HG03045 (cell line): ENCODE measurements at regions not wholly inside any gene's neighbourhood (a gene's known extent, or its start where the extent isn't known, plus 50 kb on each side); places are given as distances from the start of the nearest gene placed in this dataset.

ENCODE experiments used
- ATAC-seq: cut with Tn5 transposase; IDR thresholded peaks from one replicate; pipeline ENCODE4 v1.9.1; 2021; ENCODE audit warnings: mild to moderate bottlenecking, moderate library complexity; ENCODE audit not compliant: unreplicated experiment

DNA sequence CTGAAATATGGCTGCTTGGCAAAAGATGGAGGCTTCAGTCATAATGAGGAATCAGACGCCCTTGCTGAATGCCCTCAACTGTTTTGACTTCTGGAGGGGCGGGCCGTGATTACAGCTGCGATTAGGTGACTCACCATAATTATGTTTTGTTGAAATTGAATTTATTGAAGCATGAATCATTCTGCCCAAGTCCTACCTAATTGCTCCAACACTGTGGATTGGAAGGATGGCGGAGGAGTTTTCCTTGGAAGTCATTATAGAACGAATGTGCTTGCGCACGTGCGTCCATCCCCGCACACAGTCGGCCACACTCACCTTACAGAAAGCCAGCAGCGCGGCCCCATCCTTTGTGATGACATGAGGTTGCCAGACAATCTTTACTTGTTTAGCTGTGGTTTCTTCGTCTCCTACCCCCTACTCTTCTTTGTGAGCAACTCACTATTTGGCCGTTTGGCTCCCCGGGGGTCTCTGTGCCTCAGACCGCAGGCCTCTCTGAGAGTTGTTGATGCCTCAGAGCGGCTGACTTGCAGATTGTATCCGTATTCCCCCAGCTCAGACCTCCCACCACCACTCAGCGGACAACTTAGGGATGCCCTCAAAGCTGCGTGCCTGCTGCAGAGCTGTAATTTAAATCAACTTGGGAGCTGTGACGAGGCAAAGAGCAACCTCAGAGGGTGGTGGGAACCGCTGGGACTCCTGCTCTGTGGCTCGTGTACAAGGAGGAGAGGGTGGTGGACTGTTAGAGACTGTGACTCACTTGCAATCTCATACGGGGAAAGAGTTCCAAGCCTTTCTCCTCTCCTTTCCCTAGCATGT lies 513.4 kb downstream of the TNS1 start:
- no peak for ATAC-seq

DNA sequence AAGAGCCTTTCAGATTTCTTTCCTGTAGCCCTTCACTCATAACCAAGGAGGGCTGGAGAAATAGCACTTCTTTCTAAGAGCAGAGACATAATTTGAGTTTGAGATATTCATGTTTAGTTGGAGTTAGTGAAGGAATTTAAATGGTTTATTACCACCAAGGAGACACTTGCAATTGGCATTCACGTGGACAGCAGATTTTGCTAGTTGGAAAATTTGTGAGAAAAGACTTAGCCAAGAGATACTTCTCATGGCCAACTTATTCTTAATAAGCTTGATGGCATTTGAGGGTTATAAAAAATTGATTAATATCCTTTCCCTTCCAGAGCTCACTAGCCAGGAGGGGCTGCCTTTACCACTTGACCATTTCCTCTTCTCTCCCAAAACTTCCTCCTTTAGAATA lies 518.7 kb downstream of the TNS1 start:
- no peak for ATAC-seq

DNA sequence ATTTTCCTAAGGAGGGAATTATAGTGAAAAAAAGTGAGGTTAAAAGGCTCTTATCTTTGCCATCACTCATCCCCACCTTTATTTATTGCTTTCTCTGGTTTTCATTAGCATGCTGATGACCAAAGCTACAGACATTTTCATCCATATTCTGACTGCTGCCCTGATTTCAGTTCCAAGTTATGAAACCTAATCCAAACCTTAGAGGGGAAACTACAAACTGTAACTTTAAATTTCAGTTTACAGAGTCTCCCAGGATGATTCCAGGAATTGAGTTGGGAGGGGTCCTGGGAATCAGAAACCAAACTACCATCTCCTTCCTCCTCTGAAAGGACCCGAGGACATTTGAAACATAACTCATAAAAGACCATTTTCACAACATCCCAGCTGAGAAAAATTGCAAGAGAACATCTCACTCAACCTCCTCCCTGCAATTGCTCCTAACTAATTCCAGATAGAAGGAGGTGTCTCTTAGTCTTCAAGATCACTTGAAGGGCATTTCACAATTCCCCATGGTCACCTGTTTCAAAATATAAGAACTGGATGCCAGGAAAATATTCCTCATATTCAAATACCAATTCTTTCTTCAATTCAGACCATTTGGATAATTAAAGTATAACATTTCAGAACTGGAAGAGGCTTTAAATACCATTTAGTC lies 520.6 kb downstream of the TNS1 start:
- no peak for ATAC-seq

DNA sequence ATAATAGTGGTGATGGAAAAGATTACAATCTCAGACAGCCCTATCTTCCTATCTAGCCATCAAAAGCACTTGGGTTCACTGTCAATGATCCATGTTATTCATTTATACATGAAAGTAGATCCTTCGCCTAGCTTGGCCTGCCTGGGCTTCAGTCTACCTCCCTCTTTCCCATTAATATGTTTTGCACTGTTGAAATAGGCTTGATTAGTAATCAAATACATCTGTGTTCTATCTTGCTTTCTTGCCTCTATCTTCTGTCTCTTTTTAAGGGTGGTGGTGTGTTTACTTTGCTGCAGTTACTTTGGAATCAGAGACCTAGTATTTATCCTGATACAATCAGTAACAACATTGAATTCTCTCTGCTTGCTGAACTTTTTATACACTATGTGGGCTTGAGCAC lies 521.2 kb downstream of the TNS1 start:
- no peak for ATAC-seq

DNA sequence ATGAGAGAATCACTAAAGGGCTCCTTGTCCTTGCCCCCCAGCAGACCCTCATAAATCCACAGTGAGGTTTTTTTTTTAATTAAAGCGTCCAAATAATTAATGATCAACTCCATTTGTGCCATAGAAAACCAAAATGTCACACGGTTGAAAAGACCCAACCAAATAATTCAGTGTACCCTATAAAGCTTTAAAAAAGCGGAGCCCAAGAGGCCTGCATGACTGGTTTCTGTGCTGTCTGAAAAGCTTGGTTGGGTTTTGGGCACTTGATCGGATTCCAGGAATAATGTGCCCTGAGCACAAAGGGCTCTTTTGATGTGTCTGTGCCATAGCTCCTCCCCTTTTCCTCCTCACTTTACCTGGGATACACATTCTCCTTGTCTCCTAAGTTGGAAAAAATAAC lies 523.2 kb downstream of the TNS1 start:
- no peak for ATAC-seq

DNA sequence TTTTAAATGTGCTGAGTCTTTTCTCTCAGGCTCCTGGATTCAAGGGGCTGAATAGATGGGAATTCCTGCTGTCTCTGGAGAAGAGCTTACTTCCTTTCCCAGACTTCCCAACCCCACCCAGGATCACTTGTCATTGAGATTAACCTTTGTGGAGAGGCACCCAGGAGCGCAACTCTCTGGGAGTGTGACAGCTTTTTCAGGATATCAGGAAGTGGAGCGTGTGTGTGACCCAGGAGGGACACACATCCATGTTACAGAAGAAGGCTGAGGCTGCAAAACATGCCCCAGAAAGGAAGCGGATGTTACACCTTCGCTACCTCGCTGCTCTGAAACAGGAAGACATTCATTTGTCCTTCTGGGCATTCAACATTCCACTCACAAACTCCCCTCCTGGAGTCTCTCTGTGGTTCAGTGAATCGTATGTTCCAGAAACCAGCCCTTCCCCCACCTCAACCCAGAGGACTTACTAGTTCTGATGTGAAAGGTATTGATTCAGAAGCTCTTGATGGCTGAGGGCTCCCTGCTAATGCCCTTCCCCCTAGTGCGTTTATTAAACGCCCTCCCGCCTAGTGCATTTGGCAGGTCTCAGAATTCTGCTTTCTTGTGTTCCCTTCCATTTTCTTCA lies 523.9 kb downstream of the TNS1 start:
- no peak for ATAC-seq

DNA sequence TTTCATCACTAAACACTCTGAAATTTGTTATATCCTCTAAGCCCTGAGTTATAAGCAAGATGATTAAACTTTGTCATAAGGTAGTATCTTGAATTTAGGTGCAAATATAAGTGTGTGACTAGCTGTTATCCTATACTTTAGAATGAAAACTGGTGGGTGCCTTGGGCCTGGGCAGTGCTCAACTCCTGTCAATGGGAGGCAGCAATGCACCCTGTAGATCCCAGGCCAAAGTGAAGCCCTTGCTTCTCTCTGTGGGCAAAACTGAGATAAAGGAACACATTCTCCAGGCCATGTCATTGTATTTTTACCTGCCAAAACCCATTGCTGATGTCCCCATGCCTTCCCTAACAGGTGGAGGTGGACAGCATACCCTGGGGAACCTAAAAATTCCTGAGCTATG lies 525.2 kb downstream of the TNS1 start:
- ATAC-seq = no peak

DNA sequence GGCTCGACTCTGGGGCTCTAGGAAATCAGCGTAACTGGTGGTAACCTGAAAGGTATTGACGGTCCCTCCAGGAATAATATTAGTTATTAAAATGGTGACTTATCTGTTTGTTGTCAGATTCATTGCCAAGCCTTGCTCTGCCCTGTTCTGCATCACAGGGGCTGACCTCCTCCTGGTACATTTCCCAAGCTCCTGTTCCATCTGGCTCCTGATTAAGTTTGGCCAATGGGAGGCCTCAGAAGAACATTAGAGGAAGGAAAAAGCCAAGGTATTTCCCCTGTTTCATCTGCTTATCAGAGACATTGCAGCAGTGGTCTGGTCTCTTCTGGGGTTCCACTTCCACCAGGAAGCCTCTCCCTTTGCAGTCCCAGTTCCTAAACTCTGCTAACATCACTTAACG lies 527.0 kb downstream of the TNS1 start:
- ATAC-seq = no peak

DNA sequence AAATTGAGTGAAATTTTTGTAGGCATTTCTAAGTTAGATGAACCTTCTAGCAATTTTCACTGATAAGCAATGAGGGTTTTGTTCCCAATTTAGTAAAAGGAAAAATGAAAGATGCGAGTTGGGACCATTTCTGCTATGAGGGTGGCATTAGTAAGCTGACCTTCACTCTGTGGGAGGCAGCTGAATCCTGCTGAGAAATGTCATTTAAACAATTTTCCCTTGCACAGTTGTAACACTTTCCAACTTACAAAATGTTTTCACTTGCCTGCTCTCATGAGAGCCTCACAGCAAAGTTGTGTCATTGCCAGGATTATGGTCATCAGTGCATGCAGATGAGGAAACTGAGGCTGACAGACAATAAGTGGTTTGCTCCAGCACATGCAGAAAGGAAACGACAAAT lies 527.7 kb downstream of the TNS1 start:
- ATAC-seq = no peak

DNA sequence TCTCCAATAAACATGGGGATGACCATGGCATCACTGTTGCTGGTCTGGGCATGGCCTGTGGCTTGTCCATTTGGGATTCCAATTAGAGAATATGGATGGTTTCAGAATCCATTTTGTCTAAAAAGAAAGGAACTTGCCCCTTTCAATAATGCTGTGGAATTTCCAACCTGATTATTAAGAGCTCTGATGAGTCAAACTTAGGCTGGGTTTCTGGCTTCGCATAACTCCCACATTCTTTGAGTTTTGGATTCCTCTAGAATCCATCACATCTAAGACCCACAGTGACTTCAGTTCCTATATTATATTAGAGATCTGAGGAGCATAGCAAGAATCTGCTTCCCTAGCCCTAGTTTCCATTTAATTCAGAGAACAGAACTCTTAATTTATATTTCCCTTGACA lies 531.5 kb downstream of the TNS1 start:
- no peak for ATAC-seq

DNA sequence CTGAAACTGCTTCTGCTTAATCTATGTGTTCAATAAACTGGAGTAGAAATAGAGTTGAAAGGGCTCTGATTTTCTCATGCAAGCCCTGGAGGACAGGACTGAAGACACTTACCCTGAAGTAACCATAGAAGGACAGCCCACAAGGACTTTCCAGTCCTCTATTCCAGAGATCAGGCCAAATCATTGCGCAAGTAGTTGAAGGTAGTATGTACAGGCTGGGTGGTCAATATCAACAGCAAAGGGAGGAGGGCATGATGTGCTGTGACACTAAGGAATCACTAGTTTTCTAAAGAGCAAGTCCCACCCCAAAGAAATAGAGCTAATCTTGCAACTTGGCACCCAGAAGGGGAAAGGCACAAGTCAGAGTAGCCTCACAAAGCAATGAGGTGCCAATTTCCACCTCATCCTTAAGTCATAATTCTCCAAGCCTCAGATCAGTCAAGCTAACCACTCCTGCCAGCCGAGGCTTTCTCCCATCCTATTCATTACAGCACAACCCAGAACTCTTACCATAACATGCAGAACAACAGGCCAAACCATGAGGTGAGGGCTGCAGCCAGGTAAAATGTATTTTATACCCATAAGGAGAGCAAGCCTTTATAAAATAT lies 533.5 kb downstream of the TNS1 start:
- no peak for ATAC-seq

DNA sequence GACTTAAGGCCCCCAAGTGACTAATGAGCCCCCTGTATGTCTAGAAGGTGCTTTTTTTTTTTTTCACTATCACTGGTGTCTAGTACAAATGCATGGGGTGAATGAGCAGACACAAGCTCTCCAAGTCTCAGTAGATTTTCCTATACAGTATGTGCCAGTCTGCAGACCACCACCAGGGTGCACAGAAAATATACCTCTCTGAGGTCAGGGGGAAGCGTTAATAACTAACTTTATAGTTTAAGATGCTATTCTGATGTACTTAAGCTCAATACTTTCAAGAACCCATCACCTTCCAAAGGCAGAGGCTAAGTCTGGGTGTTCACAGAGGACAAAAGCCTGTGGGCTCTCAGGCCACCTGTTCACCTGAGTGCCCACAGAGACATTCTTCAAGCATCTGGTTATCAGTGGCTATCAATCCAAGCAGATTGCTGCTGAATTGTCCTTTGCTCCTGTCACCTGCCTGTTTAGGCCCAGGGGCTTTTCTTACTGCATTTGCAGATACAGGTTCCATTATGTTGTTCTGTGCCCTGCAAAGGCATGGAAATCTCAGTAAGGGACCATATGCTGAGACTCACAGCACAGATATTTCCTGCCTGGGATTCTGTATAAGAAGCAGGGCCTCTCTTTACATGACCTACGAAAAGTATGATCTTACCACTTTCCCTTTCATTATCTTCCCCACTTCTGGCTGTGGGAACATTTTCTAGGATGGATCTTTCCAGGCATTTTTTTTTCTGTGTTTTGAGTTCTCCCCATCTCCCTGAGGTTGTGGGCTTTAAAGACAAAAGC lies 534.6 kb downstream of the TNS1 start:
- ATAC-seq = no peak

DNA sequence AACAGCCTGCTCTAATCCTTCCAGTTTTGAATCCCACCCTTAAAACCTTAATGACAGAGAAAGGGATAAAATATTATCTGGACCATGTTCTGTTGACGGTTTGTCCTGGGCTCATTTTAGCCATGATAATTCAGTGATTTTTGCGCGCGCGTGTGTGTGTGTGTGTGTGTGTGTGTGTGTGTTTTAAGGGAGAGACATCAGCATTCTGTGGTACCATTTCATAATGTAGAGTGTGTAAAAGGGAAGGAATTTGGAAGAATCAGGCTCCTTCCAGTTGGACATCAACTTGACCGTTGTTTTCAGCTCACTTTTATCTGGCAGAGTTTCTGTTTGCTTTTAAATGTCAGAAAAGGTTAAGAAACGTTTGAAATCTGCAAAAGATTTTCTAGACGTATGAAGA lies 535.5 kb downstream of the TNS1 start:
- ATAC-seq = no peak

DNA sequence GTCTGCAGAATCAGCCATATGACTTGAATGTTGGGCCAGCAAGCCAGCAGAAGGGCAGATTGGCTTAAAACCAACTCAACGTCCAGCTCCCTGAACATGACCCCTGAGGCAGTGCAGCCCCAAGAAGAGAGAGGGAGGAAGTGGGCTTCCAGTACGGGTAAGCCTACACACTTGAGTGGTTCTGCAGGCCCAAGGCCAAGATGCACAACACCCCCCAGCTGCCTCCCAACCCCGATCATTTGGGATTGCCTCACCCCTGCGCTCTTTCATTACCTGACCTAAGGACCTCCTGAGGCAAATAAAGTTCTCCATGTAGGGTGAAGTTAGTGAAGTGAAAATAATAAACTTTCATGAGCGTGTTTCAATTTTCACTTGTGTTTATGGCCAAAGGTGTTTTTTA lies 536.0 kb downstream of the TNS1 start:
- no peak for ATAC-seq

DNA sequence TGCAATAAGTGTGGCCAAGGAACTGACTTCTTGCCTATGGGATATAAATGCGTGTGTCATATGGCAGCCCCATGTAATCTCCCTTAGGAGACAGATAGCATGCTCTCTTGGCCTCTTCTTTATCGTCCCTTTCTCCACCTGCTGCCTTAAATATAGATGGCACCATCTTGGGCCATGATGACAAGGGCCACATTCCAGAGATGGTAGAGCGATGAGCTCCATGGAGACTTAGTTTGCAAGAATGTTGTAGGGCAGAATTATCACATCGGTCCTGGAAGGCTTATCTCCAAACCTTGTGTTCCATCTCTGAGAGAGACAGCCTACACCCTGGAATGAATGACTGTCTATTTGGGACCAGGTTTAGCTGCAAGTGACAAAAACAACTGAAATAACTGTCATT lies 536.7 kb downstream of the TNS1 start:
- no peak for ATAC-seq

DNA sequence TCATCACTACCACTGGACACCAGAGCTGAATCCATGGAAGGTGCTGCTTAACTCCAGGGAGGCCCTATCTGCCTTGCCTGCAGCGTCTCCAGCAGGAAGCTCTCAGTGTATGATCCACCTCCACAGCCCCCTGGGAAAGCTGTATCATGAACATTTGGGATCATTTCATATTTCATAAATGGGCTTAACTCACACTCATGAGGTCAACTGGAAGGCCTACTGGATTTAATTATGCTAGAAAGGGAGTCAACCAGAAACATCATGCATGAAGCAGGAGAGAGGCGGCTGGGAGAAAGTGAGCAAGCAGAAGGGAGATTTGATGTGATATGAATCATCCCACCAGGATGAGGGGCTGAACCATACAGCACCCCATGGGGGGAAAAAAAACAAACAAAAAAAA lies 537.7 kb downstream of the TNS1 start:
- ATAC-seq = no peak

DNA sequence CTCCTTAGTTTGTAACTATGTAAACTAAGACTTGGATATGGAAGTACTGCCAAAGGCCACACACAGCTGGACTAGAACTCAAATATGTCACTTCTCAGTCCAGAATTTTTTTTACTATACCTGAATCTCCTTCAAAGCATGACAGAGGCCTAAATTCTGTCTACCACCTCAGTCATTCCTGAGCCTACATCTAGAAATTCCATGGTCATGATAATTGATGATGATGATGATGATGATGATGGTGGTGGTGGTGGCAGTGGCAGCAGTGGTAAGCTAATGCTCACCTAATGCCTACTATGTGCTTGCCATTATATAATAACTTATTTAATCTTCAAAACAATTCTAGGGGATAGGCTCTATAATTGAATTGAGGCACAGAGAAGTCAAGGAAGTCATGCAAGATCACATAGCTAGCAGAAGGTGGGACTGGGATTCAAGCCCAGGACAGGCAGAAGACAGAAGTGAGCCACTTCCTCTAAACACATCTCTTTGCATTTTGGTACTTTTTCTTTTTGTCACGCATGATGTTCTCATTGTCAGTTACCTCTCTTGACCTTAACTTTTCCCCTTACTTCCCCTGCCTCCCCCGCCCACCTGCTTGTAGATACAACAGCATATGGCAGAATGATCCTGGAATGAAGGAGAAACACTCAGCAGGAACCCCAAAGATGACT lies 539.3 kb downstream of the TNS1 start:
- ATAC-seq = no peak

DNA sequence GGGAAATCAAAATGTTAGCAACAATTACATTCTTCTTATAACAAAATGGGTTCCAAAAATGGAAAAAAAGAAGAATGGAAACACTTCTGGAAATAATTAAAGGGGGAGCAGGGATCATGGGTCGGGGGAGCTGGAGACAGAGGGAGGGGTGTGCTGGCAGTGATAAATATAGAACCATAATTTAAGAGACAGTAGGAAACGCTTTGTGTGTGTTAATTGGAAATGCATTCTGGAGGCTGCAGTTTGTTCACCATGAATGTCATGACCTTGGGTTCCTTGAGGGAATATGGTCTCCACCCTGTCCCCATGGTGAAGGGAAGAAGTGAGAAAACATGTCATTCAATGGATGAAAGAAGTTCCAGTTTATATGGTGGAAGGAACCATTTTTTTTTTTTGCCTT lies 540.7 kb downstream of the TNS1 start:
- no peak for ATAC-seq

DNA sequence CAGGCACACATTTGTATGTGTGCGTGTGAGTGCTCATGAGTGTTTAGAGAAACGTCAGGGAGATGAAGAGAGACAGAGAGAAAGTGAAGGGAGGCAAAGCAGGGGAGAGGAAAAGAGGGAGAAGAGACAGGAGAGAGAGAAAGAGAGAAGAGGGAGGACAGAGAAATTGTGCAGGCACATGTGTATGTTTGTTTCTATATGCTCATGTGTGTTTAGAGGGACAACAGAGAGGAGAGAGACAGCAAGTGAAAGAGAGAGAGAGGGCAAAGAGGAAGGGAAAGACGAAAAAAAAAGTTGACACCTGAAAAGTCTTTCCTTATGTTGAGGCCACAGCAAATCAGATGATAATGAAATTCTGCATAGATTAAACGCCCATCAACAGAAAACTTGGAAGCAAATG lies 541.1 kb downstream of the TNS1 start:
- ATAC-seq = no peak

DNA sequence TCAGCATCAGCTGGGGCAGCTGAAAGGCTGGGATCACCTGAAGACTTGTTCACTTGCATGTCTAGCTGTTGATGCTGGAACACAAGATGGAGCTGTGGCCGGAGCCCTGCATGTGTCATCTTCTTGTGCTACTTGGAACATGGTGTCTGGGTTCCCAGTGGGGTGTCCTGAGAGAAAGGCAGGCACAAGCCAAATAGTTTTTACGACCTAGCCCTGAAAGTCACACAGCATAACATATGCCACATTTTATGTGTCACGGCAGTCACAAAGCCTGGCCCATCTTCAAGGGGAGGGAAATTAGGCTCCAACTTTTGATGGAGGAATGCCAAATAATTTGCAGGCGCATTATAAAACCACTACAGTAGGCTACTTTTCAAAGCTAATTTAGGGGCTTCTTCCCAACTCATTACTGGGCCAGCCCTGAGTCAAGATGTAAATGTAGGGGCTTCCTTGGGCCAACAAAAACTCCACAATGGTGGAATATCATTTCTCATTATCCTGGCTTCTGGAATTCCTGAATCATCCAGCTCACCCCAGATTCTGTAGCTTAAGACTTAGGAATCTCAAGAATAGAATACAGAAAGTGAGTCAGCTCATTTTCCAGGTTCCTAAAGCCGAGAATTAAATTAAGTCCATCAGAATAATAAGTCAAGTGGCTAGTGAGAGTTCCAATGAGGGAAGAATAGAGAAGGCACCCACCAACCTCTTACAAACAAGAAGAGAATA lies 543.0 kb downstream of the TNS1 start:
- ATAC-seq = no peak
